ENCODE measurements at regions not wholly inside any gene's neighbourhood (a gene's known extent, or its start where the extent isn't known, plus 50 kb on each side); places are given as distances from the start of the nearest gene placed in this dataset.

GRCh38 chr2:194214192-194214591, 1442.8 kb upstream of the SLC39A10 start:
- Histone ChIP-seq H3K4me3 (replicated peaks in 1 of 3; ENCODE audit: insufficient read depth in 1 of 3, low read depth in 1 of 3, low read length in 3 of 3) (no peak overlapping the region), H3K4me2 (ENCODE audit: insufficient read depth, low read length) (no peak overlapping the region), H2AFZ (ENCODE audit: low read depth, low read length) (no peak overlapping the region), H4K20me1 (replicated peaks; ENCODE audit: control insufficient read depth, extremely low read depth, insufficient read depth, low read length) (no peaks in the 10 kb centered on the region), H3K27me3 (ENCODE audit: control insufficient read depth in 2 of 2, insufficient read depth in 2 of 2, low read length in 2 of 2) (no peaks in the 10 kb centered on the region), H3K27ac (ENCODE audit: insufficient read depth, low read depth, low read length) (no peak overlapping the region), H3K4me1 (ENCODE audit: control insufficient read depth, extremely low read depth, insufficient read depth, low read length) (no peaks in the 10 kb centered on the region), H3K79me2 (ENCODE audit: control insufficient read depth, insufficient read depth, low read length) (no peaks in the 10 kb centered on the region), H3K9me3 (replicated peaks; ENCODE audit: control insufficient read depth, insufficient read depth, low read length) (no peaks in the 10 kb centered on the region), H3K9me1 (replicated peaks; ENCODE audit: control insufficient read depth, extremely low read depth, insufficient read depth, low read length) (no peaks in the 10 kb centered on the region), H3K36me3 (ENCODE audit: control insufficient read depth in 2 of 2, extremely low read depth in 1 of 2, insufficient read depth in 2 of 2, low read length in 2 of 2) (no peaks in the 10 kb centered on the region), H3K9ac (replicated peaks; ENCODE audit: extremely low read depth, insufficient read depth, low read length) (no peak overlapping the region)
- POLR2A ChIA-PET = no interaction called here
- CTCF ChIA-PET = no interaction called here
- FAIRE-seq (no peak), DNase-seq (ENCODE audit: low read depth, low spot score) (no peak)
- dilution Hi-C loops (cut with MboI; ENCODE audit: extremely low pct_ligation_motif_present, low sequenced_read_pairs) = no loop called here
- intact Hi-C loops (cut with micrococcal nuclease) = no loop called here
- BruUV-seq (replicated peaks) = no TSS peak
- no peak for TF ChIP-seq GATA2 (IDR thresholded peaks at IDR 0.05; ENCODE audit: insufficient read depth, insufficient read length, low read depth, low read length)
- TF ChIP-seq MAX (IDR thresholded peaks at IDR 0.05; ENCODE audit: insufficient read depth, insufficient read length) = no peak
- TF ChIP-seq CTCF (IDR thresholded peaks at IDR 0.05; ENCODE audit: extremely low read depth in 1 of 2, insufficient read depth in 1 of 2, low read depth in 1 of 2, low read length in 2 of 2) = no peak

GRCh38 chr2:194205568-194206227, 1451.3 kb upstream of the SLC39A10 start:
- CTCF ChIA-PET = no interaction called here

More at GRCh38 chr2:194205568-194206227, 1451.3 kb upstream of the SLC39A10 start:
- Histone ChIP-seq H4K20me1 (replicated peaks; ENCODE audit: control insufficient read depth, extremely low read depth, insufficient read depth, low read length) (no peaks in the 10 kb centered on the region), H3K27ac (ENCODE audit: insufficient read depth, low read depth, low read length) (no peak overlapping the region), H3K4me3 (replicated peaks in 1 of 3; ENCODE audit: insufficient read depth in 1 of 3, low read depth in 1 of 3, low read length in 3 of 3) (no peak overlapping the region), H2AFZ (ENCODE audit: low read depth, low read length) (no peak overlapping the region), H3K9me3 (replicated peaks; ENCODE audit: control insufficient read depth, insufficient read depth, low read length) (peaks cover 3% of the 10 kb centered on the region), H3K9ac (replicated peaks; ENCODE audit: extremely low read depth, insufficient read depth, low read length) (no peak overlapping the region), H3K4me1 (ENCODE audit: control insufficient read depth, extremely low read depth, insufficient read depth, low read length) (no peaks in the 10 kb centered on the region), H3K79me2 (ENCODE audit: control insufficient read depth, insufficient read depth, low read length) (no peaks in the 10 kb centered on the region), H3K36me3 (ENCODE audit: control insufficient read depth in 2 of 2, extremely low read depth in 1 of 2, insufficient read depth in 2 of 2, low read length in 2 of 2) (no peaks in the 10 kb centered on the region), H3K4me2 (ENCODE audit: insufficient read depth, low read length) (no peak overlapping the region), H3K27me3 (ENCODE audit: control insufficient read depth in 2 of 2, insufficient read depth in 2 of 2, low read length in 2 of 2) (no peaks in the 10 kb centered on the region), H3K9me1 (replicated peaks; ENCODE audit: control insufficient read depth, extremely low read depth, insufficient read depth, low read length) (no peaks in the 10 kb centered on the region)
- dilution Hi-C loops (cut with MboI; ENCODE audit: extremely low pct_ligation_motif_present, low sequenced_read_pairs) (no loop called here), intact Hi-C loops (cut with micrococcal nuclease) (no loop called here)
- TF ChIP-seq GATA2 (IDR thresholded peaks at IDR 0.05; ENCODE audit: insufficient read depth, insufficient read length, low read depth, low read length) (no peak), EZH2 (IDR thresholded peaks at IDR 0.05; ENCODE audit: borderline replicate concordance, low read depth, low read length, severe bottlenecking) (no peak), FOS (IDR thresholded peaks at IDR 0.05; ENCODE audit: borderline replicate concordance, insufficient read depth, low read length) (no peak), POLR2A (IDR thresholded peaks at IDR 0.05; ENCODE audit: low read depth, low read length) (no peak), MAX (IDR thresholded peaks at IDR 0.05; ENCODE audit: insufficient read depth, insufficient read length) (no peak), JUN (IDR thresholded peaks at IDR 0.05; ENCODE audit: borderline replicate concordance, insufficient read depth, insufficient read length, low read depth) (no peak), MYC (IDR thresholded peaks at IDR 0.05; ENCODE audit: low read depth, low read length) (no peak), POLR2AphosphoS5 (IDR thresholded peaks at IDR 0.05; ENCODE audit: insufficient read depth, low read depth, low read length) (no peak), CTCF (IDR thresholded peaks at IDR 0.05; ENCODE audit: extremely low read depth in 1 of 2, insufficient read depth in 1 of 2, low read depth in 1 of 2, low read length in 2 of 2) (no peak)
- DNase-seq (ENCODE audit: low read depth, low spot score) = no peak
- no TSS peak for BruUV-seq (replicated peaks)
- no peak for FAIRE-seq
- POLR2A ChIA-PET = interaction anchor here (0.6 kb wide), 1 partner anchor 1495 kb away, joined by 3 read pairs; no protein-coding TSS in a partner anchor

Data from endothelial cell of umbilical vein (primary cell).